Eye (tissue), 1 donor: ENCODE measurements at regions not wholly inside any gene's neighbourhood (a gene's known extent, or its start where the extent isn't known, plus 50 kb on each side); places are given as distances from the start of the nearest gene placed in this dataset.

Experiments
- DNase-seq: peaks from one replicate; pipeline ENCODE4 v3.0.0-alpha.2; 2015

- no peak for DNase-seq
Observed at GRCh38 chr9:135326141-135326540, 153.4 kb upstream of the PPP1R26 start.

GRCh38 chr9:135326633-135327152 lies 152.9 kb upstream of the PPP1R26 start:
- DNase-seq, result no peak

DNA sequence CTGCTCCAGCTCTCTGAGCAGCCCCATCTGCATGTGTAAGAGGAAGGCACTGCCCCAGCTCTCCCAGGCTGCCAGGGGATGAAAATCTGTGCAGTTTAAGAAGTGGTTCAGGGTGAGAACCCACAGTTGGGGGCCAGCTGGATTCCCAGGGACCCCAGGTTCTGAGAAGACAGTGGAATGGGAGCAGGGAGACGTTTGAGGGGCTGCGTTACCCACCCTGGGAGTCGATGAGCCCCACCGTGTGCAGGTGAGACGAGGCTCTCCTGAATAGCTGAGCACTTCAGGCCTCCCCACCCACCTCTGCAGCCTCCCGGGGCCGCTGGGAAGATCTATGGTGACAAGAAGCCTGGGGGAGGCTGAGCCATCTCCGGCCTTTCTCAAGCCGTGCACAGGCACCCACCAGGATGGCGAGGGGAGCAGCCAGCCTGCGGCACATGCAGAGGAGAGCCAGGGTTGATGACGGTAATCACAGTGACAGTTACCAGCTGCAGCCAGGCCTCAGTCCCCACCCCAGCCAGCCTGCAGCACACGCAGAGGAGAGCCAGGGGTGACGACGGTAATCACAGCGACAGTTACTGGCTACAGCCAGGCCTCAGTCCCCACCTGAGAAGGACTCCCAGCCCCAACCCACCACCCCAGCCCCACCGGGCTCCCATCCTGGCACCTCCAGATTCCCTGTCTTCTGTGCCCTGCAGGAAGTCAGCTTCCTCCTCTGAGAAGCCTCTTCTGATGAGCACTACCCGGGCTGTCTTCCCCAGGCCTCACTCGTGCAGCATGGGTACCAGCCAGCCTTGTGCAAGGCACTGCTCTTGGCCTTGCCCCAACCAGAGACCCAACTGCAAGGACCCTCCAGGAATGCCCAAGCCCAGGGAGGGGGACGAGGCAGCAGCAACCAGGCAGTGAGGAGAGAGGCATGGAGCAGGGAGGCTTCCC lies 150.8 kb upstream of the PPP1R26 start:
- DNase-seq, result peak; percentile 73

DNA sequence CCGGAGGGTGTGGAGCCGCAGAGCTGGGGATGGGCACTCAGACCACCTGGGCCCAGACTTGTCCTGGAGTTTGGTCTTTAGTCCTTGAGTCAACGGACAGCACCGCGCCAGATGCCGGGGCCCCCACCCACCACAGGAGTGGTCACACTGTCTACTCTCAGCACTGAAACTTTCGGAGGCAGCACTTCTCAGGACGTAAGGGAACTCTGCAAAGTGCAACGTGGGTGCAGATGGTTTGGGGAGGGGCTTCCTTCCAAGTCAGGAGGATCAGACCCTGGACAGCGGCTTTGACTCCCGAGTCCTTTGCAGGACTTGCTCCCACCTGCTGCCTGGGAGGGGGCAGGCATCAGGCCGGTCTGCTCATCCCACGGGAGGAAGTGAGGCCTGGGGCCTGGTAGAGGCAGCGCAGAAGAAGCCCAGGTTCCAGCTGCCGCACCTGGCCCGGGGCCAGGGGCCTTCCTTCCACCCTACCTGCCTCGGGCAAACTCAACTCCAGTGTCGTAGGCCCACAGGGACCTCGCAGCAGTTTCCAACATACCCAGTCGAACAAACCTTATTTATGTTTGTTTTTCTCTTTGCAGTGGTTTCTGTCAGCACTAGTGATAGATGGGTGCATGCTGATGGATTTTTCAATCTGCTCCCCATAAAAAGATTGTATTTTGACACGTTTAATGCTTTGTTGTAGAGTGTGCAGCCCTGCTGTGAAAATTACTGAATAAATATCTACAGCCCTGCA lies 149.8 kb upstream of the PPP1R26 start:
- DNase-seq, result no peak

GRCh38 chr9:135330307-135330631 lies 149.3 kb upstream of the PPP1R26 start:
- DNase-seq, result no peak

DNA sequence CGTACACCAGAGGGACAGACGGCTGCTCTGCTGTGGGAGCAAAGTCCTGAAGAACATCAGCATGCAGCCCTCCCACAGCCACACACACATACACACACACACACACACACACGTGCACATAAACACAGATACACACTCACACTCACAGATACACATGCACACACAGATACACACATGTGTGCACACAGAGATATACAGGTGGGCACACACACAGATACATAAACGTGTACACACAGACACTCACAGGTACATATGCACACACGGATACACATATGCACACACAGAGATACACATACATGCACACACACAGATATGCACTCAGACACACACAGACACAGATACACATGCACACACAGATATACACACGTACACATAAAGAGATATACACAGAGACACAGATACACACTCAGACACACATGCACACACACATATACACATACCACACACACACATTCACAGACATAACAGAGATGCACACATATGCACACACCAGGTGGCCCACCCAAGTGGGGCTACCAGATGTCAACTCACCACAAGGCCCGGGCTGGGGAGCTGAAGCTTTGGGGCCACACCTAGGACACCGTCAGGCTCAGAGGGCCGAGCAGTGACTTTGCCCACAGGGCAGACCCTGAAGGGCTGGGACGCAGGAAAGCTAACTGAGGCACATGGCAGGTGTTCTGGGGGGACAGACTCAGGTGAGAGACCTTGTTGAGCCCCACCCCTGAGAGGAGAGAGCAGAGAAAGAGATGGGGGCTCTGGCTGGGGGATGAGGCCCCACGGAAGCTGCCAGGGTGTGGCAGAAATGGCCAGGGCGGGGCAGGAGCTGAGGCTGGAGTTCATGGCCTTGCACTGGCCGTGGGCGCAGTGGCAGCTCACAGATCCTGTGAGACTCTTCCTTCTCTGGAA lies 148.6 kb upstream of the PPP1R26 start:
- DNase-seq, result no peak

DNA sequence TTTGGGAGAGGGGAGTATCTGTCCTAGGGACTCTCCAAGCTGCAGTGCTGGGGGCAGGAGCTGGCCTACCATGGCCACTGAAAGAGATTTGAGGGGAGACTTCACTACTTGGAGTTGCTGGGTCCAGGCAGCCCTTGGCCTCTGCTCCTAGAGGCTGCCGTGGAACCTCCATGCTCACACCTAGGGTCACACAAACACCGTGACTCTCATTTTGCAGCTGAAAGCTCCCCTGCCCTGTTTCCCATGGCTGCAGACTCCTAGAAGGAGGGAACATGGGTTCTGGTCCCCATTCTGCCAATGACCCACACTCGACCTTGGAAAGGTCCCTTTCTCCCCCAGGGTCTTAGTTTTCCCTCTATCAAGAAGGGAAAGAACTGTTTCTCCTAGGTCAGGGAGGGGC lies 147.1 kb upstream of the PPP1R26 start:
- DNase-seq, result no peak

DNA sequence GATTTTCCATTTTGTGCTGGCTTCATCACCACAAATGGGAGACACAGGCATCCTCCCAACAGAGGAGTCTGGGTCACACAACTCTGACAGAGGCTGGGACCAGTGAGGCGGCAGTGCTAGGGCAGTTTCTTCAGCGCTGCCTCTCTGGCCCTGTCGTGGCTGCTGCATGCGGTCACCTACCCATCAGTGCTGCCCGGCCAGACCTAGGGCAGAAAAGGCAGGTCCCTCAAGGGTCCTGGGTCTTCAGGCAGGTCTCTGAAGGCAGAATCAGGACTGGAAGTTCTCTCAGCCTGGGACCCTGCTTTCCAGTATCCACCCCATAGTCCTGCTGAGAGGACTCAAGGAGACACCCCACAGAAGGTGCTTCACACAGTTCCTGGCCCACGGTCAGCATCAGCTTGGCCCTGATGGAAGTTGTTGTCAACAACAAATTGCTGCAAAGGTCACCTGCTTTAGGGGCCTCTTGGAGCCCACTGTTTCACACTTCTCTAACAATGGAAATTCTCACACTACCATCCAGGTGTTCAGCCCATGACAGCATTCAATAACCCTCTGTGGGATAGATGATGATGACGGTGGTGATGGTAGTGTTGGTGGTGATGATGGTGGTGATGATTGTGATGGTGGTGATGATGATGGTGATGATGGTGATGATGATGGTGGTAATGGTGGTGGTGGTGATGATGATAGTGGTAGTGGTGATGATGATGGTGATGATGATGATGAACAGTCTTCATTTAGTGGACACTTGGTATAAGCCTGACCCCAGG lies 146.4 kb upstream of the PPP1R26 start:
- DNase-seq, result no peak

- DNase-seq, result no peak
Observed at GRCh38 chr9:135334953-135335460, 144.6 kb upstream of the PPP1R26 start.

DNA sequence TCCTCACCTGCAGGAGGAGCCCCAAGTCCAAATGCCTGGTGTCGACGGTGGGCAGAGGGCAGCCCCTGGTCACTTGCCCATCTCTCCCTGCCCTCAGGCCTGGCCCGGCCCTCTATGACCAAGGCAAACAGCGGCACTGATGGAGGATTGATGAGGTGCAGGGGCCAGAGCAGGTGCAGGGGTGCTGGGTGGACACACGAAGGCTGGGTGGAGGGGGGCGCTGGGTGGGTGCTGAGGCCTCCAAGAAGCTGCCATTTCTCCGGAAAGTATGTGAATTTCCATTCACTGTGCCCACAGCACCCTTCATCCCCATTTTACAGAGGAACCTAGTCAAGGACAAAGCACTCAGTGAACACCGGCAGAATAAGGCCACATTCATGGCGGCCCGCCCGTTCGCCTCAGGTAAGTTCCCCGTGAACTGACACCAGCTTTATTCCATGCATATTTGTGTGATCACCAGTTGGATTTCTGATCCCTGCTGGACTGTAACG lies 143.8 kb upstream of the PPP1R26 start:
- DNase-seq, result no peak

DNA sequence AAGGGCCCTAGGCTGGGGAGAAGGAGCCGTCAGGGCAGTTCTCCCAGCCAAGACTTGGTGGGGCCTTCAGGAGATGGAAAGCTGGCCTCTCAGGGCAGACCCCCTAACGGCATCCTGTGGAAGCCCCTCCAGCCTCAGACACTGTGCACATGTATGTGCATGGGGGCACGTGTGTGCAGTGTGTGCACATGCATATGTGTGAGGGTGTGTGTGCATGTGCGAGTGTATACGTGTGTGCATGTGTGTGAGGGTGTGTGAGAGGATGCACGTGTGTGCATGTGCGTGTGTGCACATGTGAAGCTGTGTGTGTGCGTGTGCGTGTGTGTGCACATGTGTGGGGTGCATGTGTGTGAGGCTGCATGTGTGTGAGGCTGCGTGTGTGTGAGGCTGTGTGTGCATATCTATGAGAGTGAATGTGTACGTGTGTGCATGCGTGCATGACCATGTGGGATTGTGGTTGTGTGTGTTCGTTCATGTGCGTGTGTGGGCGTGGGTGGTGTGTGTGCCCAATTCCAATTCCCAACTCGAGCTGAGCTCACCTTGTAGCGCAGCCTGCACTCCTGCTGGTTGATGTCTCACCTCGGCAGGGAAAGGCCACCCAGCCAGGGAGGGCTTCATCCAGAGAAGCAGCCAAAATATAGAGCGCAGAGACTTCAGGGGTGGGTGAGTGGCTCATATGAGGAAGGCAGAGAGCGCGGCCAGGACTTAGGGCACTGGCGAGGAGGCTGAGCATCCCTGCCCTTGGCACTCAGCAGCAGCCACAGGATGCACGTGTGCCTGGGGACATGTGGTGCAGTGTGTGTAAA lies 142.7 kb upstream of the PPP1R26 start:
- DNase-seq, result no peak

- DNase-seq, result no peak
Observed at GRCh38 chr9:135338546-135338945, 141.0 kb upstream of the PPP1R26 start.

DNA sequence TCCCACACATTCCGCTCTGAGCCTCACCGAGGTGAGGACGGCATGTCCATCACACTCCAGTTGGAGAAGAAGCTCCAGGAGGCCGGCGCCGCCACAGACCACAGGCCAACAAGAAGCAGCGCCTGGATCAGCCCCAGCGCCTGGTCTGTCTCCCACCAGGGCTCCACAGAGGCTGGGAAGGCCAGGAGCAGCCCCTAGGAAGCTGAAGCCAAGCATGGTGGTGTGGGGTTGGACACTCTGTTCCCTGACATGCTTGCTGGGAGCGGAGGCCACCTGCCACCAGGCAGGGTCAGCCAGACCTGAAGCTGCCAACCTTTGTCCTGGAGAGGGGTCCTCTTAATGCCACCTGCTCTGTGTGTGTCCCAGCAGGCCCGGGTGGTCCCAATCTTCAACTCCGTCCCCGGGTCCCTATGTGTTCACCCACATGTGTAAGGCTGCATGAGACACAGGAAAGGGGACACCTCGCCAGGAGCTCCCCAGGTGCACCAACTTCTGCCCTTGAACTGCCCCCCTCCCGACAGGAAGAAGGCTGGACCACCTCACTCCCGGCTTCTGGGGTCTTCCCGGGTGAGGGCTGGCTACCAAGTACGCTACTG lies 140.1 kb upstream of the PPP1R26 start:
- DNase-seq, result no peak

- no peak for DNase-seq
Observed at GRCh38 chr9:135340143-135340655, 139.4 kb upstream of the PPP1R26 start.

- DNase-seq, result no peak
Observed at GRCh38 chr9:135340726-135341475, 138.7 kb upstream of the PPP1R26 start.

- no peak for DNase-seq
Observed at GRCh38 chr9:135341612-135342169, 137.9 kb upstream of the PPP1R26 start.

DNA sequence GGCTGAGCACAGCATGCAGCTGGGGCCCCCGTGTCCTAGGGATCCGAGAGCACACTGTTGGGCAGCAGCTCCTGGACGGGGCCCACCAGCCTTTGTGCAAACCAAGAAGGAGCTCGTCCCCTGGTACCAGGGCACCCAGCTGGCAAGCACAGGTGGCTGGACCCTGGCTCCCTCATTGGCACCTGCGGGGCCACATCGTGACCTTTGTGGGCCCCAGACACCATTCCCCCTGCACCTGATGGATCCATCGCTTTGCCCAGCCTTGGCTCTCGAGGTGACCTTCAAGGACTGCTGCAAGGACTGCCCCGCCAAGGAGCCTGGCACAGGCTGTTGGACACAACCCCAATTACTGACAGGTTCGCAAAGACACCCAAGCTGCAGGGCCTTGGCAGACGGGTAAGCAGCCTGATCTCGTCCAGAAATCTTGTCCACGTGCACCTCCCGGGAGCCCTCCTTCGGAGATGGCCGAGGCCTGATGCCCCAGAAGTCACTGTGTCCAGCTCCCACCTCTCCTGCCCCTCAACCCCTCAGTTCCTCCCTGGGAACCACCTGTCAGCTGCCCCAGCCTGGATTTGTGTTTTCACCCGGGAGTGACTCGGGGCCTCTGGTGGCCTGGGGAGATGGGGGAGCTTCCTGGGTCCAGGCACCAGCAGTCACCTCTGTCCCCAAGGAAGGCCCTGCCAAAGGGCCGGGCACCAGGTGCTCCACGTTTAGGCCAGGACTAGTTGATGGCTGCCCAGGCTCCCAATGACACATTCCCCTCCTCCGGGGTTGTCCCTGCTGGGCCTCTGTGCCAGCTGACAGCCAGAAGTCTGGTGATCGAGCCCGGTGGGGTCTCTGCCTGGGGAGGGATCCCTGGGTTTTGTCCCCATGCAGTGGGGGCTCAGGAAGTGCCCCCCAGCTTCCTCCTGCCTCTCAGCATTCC lies 137.1 kb upstream of the PPP1R26 start:
- no peak for DNase-seq

DNA sequence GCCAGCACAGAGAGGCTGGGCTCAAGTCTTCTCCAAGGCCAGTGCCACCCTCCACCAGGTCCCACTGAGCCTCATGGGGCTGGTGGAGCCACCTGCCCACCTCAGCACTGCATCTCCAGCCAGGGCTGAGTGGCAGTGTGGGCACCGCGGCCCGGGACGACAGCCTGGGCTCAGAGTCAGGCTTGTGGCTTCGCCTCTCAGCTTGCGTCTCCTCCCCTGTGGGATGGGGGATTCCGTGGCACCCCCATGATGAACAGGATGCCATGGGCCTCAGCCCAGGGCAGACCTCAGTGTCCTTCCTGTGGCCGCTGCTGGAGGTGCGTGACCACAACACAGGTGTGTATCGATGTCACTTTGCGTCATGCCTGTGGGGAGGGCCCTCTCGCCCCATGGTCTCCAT lies 136.4 kb upstream of the PPP1R26 start:
- no peak for DNase-seq
